Right atrium auricular region (tissue), 2 donors: ENCODE measurements at regions not wholly inside any gene's neighbourhood (a gene's known extent, or its start where the extent isn't known, plus 50 kb on each side); places are given as distances from the start of the nearest gene placed in this dataset.

Experiments
- DNase-seq: peaks from one replicate; pipeline ENCODE4 v3.0.0-alpha.2; 2019; ENCODE audit warnings: low spot score
- H3K27ac ChIP-seq, 2 donors: fragments of 200-600 bp; sonication (generic); 1 replicate in 1 of 2; 2 replicates in 1 of 2; pipeline ENCODE4 v1.5.1; 2016 to 2019
- H3K27me3 ChIP-seq, 2 donors: fragments of 200-600 bp; sonication (generic); one replicate each; pipeline versions ENCODE4 v1.5.1 to v1.6.0; 2017 to 2019
- H3K36me3 ChIP-seq: fragments of 200-600 bp; sonication (generic); one replicate; pipeline ENCODE4 v1.5.1; 2016
- H3K4me1 ChIP-seq, 2 donors: fragments of 200-600 bp; sonication (generic); one replicate each; pipeline versions ENCODE4 v1.5.1 to v1.6.0; 2017 to 2019
- H3K4me3 ChIP-seq, 2 donors: fragments of 200-600 bp; sonication (generic); 1 replicate in 1 of 2; 2 replicates in 1 of 2; pipeline ENCODE4 v1.5.1; 2017 to 2019; ENCODE audit warnings: mild to moderate bottlenecking in 1 of 2, moderate library complexity in 1 of 2
- H3K9me3 ChIP-seq, 2 donors: fragments of 200-600 bp; sonication (generic); one replicate each; pipeline ENCODE4 v1.5.1; 2019
- CTCF ChIP-seq, 2 donors: fragments of 200-600 bp; sonication (generic); IDR thresholded peaks; one replicate each; pipeline ENCODE4 v1.5.1; 2019; ENCODE audit warnings: antibody characterized with exemption in 2 of 2

GRCh38 chr5:33367416-33367815 lies 73.3 kb upstream of the TARS1 start:
- Histone ChIP-seq H3K9me3 (no peaks in the 10 kb centered on the region), H3K4me3 (no peak overlapping the region), H3K36me3 (no peaks in the 10 kb centered on the region), H3K4me1 (peaks cover 0 to 7% of the 10 kb centered on the region in 2 donors), H3K27me3 (no peaks in the 10 kb centered on the region), H3K27ac (no peak overlapping the region)
- no peak for DNase-seq
- TF ChIP-seq CTCF (IDR thresholded peaks at IDR 0.05) = no peak

DNA sequence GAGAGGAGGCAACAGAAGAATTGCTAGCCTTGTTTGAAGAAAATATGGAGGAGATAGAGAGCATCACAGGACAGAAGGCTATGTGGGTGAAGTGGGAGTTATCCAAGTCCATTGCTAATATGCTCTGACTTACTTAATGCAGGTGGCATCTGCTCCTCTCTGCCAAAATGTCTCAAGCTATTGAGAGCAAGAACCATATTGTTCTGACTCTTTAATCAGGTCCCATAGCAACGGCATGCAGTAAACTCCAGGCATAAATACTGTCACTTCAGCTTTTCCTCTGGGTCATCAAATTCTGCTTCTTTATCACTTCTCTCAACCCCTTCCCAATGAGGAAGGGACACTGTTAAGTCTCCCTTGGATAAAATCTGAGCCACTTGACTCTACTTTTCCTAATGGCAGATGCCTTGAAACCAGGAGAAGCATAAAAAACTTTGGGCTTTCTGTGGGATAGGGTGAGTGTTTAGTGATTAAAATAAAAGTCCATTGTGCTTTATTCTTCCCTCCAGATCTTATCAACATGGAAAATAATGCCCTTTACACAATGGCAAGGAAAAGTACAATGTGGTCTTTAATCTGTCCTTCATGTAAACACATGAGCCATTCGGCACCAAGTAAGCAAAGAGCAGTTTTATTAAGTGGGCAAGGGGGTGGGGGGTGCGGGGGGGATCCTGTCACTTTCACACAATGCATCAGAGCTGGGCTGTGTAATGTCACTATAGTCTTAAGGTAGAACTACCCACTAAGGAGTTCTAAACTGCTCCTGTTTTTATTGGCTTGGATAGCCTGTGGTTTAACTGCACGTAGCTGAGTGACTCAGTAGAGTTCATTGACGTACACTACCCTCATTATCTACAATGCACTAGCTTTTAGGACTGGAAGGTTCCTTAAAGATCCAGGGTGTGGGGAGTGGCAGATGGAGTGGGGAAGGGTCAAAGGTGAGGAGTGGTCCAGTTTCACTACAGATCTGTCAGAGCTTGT lies 71.0 kb upstream of the TARS1 start:
- no peak for DNase-seq
- no peaks in the 10 kb centered on the region for H3K27me3 ChIP-seq
- H3K4me1 ChIP-seq = no peaks in the 10 kb centered on the region
- no peak overlapping the region for H3K4me3 ChIP-seq
- H3K27ac ChIP-seq = no peak overlapping the region
- TF ChIP-seq CTCF (IDR thresholded peaks at IDR 0.05) = no peak
- H3K9me3 ChIP-seq = no peaks in the 10 kb centered on the region
- H3K36me3 ChIP-seq = no peaks in the 10 kb centered on the region

DNA sequence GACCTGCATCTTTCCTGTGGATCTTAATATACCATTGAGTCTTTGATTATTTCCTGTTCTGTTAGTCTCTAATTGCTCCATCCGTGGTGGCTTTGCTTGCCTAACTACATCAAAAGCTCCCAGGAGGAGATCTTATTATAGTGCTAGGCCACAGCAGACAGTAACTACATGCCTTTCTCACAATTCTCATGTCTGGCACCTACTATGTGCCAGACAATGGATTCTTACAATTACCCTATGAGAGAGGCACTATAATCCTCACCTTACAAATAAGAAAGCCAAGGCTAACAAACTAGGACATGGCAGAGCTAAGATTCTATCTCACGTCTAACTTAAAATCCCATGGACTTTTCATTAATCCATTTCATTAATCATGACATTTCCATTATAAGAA lies 70.3 kb upstream of the TARS1 start:
- Histone ChIP-seq H3K36me3 (no peaks in the 10 kb centered on the region), H3K27ac (no peak overlapping the region), H3K4me1 (no peaks in the 10 kb centered on the region), H3K27me3 (no peaks in the 10 kb centered on the region), H3K4me3 (no peak overlapping the region), H3K9me3 (no peaks in the 10 kb centered on the region)
- no peak for TF ChIP-seq CTCF (IDR thresholded peaks at IDR 0.05)
- DNase-seq = no peak

DNA sequence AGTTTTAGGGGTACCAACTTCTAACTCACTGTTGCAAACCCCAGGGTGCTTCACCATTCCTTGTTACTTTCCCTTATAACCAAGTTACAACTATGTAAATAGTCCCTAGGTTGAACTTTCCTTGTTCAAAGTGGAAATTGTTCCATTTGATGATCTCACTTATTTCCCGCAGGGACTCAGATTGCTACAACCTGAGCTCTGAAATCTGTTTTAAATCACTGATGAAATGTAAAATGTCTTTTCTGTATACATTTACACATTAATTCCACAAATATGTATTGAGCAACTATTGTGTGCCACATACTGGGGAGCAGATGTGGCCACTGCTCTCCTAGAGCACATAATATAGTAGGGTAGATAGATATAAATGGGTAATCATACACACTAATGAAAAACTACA lies 69.1 kb upstream of the TARS1 start:
- H3K4me1 ChIP-seq = no peaks in the 10 kb centered on the region
- no peaks in the 10 kb centered on the region for H3K36me3 ChIP-seq
- H3K9me3 ChIP-seq = no peaks in the 10 kb centered on the region
- DNase-seq = no peak
- no peak for TF ChIP-seq CTCF (IDR thresholded peaks at IDR 0.05)
- no peak overlapping the region for H3K27ac ChIP-seq
- no peaks in the 10 kb centered on the region for H3K27me3 ChIP-seq
- H3K4me3 ChIP-seq = no peak overlapping the region

DNA sequence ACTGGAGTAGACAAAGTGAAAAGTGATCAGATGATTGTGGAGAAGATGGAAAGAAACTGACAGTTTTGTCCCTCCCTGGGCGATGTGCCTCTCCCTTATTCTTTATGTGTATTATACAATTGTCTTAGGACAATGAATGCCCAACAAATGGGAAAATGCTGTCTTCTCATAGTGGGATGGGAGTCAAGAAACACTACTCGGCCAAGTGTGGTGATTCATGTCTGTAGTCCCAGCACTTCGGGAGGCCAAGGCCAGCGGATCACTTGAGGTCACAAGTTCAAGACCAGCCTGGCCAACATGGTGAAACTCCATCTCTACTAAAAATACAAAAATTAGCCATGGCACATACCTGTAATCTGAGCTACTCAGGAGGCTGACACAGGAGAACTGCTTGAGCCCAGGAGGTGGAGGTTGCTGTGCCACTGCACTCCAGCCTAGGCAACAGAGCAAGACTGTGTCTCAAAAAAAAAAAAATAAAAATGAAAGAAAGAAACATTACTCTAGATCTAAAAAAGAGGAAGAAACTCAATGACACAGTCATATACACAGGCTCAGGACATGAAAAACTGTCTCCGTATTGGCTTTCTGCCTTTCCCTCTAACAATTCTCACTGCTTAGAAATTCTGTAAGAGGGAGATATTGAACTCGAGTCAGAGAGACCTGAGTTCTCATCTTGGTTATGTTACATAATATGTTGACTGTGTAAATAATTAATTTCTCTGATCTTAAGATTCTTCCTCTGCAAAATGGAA lies 67.9 kb upstream of the TARS1 start:
- Histone ChIP-seq H3K27ac (no peak overlapping the region), H3K4me3 (no peak overlapping the region), H3K9me3 (no peaks in the 10 kb centered on the region), H3K36me3 (no peaks in the 10 kb centered on the region), H3K27me3 (no peaks in the 10 kb centered on the region), H3K4me1 (no peaks in the 10 kb centered on the region)
- no peak for DNase-seq
- TF ChIP-seq CTCF (IDR thresholded peaks at IDR 0.05) = no peak
